ENCODE measurements at regions not wholly inside any gene's neighbourhood (a gene's known extent, or its start where the extent isn't known, plus 50 kb on each side); places are given as distances from the start of the nearest gene placed in this dataset.

GRCh38 chr6:44556046-44556445 lies 168.5 kb downstream of the CDC5L start:
- no peak overlapping the region for H3K4me3 ChIP-seq (replicated peaks; ENCODE audit: low read depth, low read length)
- no peaks in the 10 kb centered on the region for H3K36me3 ChIP-seq (ENCODE audit: control insufficient read depth, insufficient read depth, low read length)
- TF ChIP-seq, protein P1, sequence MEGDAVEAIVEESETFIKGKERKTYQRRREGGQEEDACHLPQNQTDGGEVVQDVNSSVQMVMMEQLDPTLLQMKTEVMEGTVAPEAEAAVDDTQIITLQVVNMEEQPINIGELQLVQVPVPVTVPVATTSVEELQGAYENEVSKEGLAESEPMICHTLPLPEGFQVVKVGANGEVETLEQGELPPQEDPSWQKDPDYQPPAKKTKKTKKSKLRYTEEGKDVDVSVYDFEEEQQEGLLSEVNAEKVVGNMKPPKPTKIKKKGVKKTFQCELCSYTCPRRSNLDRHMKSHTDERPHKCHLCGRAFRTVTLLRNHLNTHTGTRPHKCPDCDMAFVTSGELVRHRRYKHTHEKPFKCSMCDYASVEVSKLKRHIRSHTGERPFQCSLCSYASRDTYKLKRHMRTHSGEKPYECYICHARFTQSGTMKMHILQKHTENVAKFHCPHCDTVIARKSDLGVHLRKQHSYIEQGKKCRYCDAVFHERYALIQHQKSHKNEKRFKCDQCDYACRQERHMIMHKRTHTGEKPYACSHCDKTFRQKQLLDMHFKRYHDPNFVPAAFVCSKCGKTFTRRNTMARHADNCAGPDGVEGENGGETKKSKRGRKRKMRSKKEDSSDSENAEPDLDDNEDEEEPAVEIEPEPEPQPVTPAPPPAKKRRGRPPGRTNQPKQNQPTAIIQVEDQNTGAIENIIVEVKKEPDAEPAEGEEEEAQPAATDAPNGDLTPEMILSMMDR (IDR thresholded peaks at IDR 0.05; ENCODE audit: insufficient read depth, low read length, poor library complexity, severe bottlenecking) = no peak
- peaks cover 3% of the 10 kb centered on the region for H3K27me3 ChIP-seq (replicated peaks; ENCODE audit: control insufficient read depth, insufficient read depth, low read length)
- DNase-seq (ENCODE audit: extremely low read depth, insufficient read length) = no peak

- H3K36me3 ChIP-seq (ENCODE audit: control insufficient read depth, insufficient read depth, low read length) = no peaks in the 10 kb centered on the region
- TF ChIP-seq, protein P1 (IDR thresholded peaks at IDR 0.05; ENCODE audit: insufficient read depth, low read length, poor library complexity, severe bottlenecking) = no peak
- H3K27me3 ChIP-seq (replicated peaks; ENCODE audit: control insufficient read depth, insufficient read depth, low read length) = peaks cover 3% of the 10 kb centered on the region
- no peak for DNase-seq (ENCODE audit: extremely low read depth, insufficient read length)
- H3K4me3 ChIP-seq (replicated peaks; ENCODE audit: low read depth, low read length) = no peak overlapping the region
These were observed 170.7 kb downstream of the CDC5L start for GRCh38 chr6:44558024-44558831.

- TF ChIP-seq, protein P1 (IDR thresholded peaks at IDR 0.05; ENCODE audit: insufficient read depth, low read length, poor library complexity, severe bottlenecking) = no peak
- Histone ChIP-seq H3K4me3 (replicated peaks; ENCODE audit: low read depth, low read length) (no peak overlapping the region), H3K36me3 (ENCODE audit: control insufficient read depth, insufficient read depth, low read length) (no peaks in the 10 kb centered on the region), H3K27me3 (replicated peaks; ENCODE audit: control insufficient read depth, insufficient read depth, low read length) (peaks cover 2% of the 10 kb centered on the region)
- no peak for DNase-seq (ENCODE audit: extremely low read depth, insufficient read length)
These were observed 171.3 kb downstream of the CDC5L start for GRCh38 chr6:44558832-44559251.

GRCh38 chr6:44559486-44560270 lies 172.2 kb downstream of the CDC5L start:
- peaks cover 2% of the 10 kb centered on the region for H3K27me3 ChIP-seq (replicated peaks; ENCODE audit: control insufficient read depth, insufficient read depth, low read length)
- TF ChIP-seq, protein P1 (IDR thresholded peaks at IDR 0.05; ENCODE audit: insufficient read depth, low read length, poor library complexity, severe bottlenecking) = no peak
- no peak overlapping the region for H3K4me3 ChIP-seq (replicated peaks; ENCODE audit: low read depth, low read length)

DNA sequence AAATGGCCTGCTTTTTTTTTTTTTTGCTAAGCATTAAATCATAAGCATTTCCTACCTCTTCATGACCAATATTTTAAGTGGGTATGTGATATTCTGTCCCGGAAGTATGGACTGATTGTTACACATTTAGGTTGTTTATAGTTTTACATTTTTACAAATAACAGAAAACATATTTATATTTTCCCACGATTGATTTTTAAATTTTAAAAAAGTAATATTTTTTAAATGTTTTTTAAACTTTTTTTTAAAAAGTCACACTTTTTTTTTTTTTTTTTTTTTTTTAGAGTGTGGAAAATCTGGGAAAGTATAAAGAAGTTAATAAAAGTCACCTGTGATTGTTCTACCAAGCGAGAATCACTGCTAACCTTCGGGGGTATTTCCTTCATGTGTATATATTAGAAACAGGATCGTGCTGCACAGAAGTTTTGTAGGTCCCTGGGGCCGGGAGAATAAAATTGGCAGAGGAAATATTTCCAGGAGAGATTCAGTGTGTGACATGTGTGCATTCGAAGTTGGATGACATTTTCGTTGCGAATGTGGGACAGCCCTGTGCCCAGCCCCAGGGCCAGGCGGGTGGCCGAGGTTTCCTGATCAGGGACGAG lies 173.1 kb downstream of the CDC5L start:
- TF ChIP-seq, protein P1 (IDR thresholded peaks at IDR 0.05; ENCODE audit: insufficient read depth, low read length, poor library complexity, severe bottlenecking) = no peak
- H3K27me3 ChIP-seq (replicated peaks; ENCODE audit: control insufficient read depth, insufficient read depth, low read length) = peaks cover 2% of the 10 kb centered on the region
- DNase-seq (ENCODE audit: extremely low read depth, insufficient read length) = no peak
- H3K36me3 ChIP-seq (ENCODE audit: control insufficient read depth, insufficient read depth, low read length) = no peaks in the 10 kb centered on the region
- no peak overlapping the region for H3K4me3 ChIP-seq (replicated peaks; ENCODE audit: low read depth, low read length)

More at GRCh38 chr6:44559486-44560270, 172.2 kb downstream of the CDC5L start:
- no peak for DNase-seq (ENCODE audit: extremely low read depth, insufficient read length)
- H3K36me3 ChIP-seq (ENCODE audit: control insufficient read depth, insufficient read depth, low read length) = no peaks in the 10 kb centered on the region
